ENCODE measurements at regions not wholly inside any gene's neighbourhood (a gene's known extent, or its start where the extent isn't known, plus 50 kb on each side); places are given as distances from the start of the nearest gene placed in this dataset.

- no peak for TF ChIP-seq CTCF (IDR thresholded peaks at IDR 0.05)
- TF ChIP-seq ZFX (IDR thresholded peaks at IDR 0.05; ENCODE audit: borderline replicate concordance): no peak
Measured at GRCh38 chr12:4850857-4851380, 58.8 kb upstream of the KCNA1 start.

All from 22Rv1 (cell line).